GM18520 (cell line): ENCODE measurements at regions not wholly inside any gene's neighbourhood (a gene's known extent, or its start where the extent isn't known, plus 50 kb on each side); places are given as distances from the start of the nearest gene placed in this dataset.

Source experiments
- ATAC-seq: cut with Tn5 transposase; IDR thresholded peaks from one replicate; pipeline ENCODE4 v1.9.1; 2021; ENCODE audit not compliant: unreplicated experiment

DNA sequence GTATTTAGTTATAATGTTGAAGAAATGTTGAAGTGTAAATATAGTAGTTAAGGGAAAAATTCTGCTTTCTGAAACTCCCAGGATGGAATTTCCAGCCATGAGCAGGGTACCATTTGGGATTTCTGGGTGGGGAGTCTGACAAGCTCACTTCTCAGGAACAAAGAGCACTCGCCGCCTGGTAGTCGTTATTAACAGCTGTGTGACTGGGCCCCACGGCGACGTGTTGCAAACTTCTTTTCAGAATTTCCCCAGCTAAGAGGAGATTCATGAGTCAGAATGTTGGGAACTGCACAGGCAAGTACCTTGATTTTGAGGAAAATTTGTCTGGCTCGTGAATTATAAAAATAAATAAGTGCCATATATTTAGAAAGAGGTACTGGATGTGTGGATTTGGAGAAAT lies 103.7 kb downstream of the LACC1 start:
- no peak for ATAC-seq

DNA sequence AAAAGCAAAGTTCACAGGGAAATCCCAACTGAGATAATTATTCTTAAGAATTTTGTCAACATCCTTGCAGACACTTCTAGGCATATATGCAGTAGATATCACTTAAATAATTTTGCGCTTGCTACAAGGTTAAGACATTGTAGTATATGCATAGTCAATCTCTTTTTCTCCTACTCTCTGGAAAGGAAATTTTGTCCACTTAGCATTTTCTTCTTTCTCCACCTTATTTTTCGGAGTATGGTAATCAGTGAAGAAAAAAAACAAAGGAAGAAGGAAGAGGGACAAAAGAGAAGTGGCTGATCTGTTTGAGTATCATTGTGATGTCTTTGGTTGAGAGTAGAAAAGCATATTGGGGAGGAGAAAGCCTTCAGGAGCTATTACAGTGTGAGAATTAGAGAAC lies 104.6 kb downstream of the LACC1 start:
- ATAC-seq, result no peak

DNA sequence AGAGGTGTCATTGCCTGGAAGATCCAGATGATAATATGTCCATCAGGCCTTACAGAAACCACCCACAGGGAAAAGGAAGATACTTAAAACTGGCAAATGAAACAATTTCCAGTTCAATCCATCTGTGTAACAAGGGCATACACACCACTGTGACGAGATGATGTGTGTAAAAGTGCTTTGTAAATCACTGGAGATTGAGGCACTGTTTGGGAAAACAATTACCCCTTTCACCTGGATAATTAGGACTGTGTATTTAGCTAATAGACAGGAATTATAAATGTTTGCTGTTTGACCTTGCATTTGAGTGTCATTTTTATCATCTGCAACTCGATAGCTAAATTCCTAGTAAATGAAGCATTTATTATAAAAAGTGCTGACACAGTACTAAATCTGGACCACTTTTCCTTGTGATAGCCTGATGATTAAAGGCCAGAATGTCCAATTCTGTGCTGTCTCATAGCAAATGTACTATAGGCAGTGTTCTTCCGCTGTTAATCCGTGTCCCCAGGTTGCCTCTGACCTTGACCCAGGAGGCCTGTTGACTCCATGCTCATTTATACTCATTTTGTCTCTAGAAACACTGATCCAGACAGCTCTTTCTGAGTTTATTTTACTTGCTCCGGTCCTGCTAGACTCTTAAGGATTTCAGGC lies 105.8 kb downstream of the LACC1 start:
- no peak for ATAC-seq

DNA sequence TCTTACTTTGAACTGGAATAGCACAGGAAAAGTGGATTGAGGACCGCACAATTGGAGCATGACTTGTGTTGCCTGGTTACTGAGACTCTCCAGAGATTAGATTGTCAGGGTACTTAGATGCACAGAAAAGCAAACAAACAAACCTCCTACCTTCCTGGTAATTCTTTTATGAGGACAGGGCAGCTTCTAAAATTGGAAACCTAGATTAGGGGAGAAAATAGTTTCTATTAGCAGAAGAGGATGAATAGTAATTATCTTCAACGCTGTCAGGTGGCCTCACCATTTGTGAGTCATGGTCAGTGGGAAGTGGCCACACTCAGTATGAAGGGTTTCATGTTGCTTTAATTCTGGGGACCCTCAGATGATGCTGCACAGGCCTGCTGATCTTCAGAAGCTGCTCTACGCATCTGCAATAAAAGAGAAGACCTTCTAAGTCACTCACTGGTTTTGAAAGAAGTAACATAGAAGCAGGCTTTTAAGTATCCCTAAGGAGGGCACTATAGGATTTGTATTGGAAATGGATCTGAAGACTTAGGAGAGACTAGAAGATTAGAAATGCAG lies 106.8 kb downstream of the LACC1 start:
- ATAC-seq, result no peak

DNA sequence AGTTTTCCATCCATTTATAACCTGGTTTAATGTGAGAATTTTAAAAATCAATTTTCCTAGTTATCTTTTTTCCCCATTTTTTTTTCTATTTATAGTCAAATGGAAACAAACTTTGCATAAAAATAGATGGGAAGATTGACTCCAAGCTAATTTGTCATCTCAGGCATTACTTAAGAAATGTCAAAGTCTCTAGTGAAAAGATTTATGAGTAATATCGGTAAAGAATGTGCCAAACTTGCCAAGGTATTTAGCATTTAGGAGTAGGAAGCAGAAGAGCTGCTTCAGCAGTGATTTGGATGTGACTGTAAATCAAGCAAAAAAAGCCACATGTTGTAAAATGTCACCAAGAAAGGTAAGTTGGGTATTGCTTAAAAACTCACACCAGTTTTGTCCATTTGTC lies 108.6 kb downstream of the LACC1 start:
- no peak for ATAC-seq

DNA sequence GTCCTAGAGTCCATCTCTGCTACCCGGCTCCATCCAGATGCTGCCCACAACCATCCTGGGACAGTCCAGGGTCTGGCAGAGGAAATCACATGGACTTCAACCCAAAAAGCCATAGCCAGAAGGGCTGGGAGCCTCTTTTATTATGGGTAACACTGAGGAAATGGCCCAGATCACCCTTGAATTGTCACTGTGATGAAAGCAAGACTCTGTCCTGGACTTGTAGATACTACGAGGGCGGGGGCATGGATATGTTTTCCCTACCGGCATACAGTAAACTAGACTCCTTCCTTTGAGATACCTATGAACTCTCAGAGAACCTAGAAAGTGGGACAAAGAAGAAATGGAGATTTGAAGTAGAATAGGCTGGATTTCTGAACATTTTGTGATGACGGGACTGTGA lies 110.3 kb downstream of the LACC1 start:
- ATAC-seq, result no peak

DNA sequence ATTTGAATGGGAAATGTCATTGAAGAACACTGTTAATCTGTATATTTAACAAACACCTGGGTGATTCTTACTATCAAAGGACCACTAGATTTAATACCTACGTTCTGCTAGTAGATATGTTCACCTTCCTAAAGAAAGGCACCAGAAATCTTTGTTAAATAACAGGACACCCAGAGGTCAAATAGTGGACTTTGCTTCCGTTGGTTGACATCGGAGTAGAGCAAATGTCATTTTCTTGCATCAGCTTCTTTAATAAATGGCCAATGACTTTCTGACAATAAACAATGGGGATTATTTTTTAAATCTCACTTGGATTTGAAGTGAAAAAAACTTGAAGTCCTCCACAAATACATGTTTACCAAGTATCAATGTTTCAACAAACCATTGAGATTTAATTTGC lies 111.1 kb downstream of the LACC1 start:
- ATAC-seq, result no peak

DNA sequence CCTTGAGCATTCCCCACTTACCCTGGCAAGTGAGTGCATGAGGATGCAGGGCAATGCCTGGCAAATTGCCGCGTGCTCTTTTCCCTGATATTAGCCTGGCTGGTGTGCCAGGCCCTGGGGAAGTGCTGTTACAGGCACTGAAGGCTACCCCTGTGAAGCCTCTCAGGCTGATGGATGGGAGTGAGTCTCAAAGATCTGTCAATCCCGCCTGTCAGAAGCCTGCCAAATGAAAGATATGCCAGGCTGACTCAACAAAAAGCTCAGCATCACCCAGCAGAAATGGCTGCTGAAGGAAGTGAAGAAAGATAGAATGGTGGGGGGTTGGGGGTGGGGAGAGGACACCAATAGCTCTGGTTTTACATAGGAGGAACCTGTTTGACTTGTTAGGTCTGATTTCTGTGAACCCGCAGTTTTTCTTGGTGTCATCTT lies 112.1 kb downstream of the LACC1 start:
- no peak for ATAC-seq

DNA sequence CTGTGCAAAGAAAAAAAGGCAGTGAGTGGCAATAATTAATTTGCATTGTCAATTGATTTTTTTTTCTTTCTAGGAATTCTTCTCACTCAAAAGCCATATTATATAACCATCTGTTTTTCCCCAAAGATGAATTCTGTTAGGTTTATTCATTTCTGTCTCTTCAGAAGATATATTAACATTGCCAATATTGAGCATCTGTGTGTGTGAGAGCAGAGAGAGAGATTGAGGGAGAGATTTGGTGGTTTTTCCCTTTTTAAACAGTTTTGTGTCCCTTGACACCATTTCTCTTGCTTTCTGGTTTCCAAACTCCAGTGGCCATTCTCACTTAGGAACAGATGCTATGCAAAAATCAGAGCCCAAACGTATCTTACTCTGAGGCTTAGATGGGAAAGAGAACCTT lies 112.5 kb downstream of the LACC1 start:
- ATAC-seq, result no peak

DNA sequence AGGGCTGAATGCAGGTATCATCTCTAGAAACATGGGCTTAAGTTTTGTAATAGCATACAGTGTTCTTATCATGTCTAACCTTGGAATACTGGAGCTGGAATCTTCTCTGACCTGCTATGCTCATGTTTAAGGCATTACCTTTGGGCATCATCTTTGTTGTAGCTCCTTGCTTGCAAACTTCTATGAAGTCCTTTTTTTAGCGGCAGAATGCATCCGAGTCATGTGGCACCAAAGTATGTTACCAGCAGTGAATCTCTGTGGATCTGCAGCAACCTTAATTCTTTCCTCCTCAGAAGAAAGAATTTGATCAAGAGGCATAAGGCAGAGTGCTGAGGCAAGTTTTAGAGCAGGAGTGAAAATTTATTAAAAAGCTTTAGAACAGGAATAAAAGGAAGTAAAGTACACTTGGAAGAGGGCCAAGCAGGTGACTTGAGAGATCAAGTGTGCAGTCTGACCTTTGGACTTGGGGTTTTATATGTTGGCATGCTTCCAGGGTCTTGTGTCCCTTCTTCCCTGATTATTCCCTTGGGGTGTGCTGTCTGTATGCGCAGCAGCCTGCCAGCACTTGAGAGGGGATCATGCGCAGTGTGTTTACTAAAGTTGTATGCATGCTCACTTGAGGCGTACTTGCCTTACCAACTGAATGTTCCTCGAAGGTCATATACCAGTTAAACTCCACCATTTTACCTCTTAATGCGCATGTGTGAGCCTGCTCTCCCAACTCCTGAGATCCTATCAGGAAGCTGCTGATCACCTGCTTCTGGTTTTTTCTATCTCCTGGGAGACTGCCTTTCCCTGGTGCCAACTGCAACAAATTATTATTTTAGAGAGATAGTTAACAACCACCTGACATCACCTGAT lies 115.5 kb downstream of the LACC1 start:
- ATAC-seq, result no peak

DNA sequence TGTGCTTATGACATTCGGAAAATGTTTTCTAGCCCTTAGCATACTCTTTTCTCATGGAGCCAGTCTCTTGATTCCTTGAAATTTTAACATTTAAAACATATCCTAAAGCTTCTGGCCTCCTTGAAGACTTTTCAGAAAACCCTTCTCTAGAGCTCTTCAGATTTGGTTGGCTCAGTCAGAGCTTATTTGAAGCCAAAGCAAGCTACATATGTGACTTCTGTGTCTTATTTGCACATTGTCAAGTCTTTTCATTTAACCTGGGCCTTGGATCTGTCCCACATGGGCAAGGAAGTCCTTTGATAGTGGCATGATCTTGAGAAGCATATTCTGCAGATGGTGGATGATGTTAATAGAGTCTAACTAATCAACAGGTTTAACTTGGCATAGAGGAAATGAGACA lies 116.5 kb downstream of the LACC1 start:
- no peak for ATAC-seq

DNA sequence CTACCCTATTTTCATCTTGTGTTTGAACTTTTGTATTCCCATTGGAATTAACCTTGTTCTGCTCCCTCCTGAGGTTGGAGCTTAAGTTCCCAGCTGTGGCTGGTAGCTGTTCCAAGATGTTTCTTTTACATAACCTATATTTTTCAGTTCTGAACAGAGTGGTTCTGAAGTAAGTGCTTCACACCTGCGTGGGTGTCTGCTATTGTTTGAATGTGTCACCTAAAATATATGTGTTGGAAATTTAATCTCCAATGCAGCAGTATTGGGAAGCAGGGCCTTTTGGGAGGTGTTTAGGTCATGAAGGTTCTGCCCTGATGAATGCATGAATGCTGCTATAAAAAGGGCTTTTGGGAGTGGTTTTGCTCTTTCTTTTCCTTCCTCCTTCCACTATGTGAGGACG lies 123.8 kb downstream of the LACC1 start:
- no peak for ATAC-seq

DNA sequence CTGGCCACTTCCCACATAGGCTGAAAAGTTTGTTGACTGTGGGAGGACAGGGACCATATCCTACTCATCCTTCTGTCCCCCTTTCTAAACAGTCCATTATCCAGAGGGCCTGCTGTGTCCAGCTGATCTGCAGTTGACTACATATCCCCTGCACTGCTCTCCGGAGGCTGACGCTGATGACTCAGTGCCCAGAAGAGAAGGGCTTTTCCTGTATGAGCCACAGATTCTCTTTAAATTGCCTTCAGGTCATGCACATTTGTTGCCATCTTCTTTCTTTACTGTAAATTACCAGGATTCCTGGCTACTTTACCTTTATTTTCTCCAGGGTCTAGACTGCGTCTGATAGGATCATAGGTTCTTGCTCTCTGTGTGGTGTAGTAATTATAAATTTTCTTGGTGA lies 125.2 kb downstream of the LACC1 start:
- no peak for ATAC-seq

DNA sequence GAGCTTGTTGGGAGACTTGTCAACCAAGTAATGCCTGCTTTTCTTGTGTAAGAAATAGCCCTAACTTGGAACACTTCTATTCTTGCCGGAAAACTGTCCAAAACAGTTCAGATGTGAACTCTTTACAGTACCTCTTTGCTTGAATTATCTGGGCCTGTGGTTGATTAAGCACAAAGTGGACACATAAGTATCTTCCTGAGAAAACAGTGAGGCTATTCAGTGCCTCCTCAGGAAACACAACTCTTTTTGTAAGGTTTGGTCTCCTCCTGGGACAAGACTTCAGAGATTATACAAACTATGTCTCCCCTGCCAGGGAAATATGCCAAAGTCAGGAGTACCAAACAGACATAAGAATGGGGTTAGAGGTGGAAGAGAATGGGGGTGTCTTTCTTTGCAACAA lies 127.7 kb downstream of the LACC1 start:
- no peak for ATAC-seq

DNA sequence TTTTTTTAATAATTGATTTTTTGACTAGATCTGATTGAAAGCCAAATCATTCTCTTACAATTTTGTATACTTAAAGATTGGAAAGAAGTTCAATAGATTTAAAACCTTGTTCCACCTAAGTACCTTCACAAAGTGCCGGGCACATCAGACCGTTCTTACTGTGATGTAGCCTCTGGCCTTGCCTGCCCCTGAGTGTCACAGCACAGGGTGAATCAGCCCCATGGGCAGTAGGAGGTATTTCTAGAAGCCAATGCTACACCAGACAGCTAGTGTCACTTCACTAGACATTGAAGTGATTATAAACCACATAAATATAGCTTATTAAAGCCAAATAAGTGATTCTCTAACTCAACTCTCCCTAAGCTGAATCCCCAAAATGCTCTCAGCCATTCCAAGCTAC lies 131.3 kb downstream of the LACC1 start:
- no peak for ATAC-seq

DNA sequence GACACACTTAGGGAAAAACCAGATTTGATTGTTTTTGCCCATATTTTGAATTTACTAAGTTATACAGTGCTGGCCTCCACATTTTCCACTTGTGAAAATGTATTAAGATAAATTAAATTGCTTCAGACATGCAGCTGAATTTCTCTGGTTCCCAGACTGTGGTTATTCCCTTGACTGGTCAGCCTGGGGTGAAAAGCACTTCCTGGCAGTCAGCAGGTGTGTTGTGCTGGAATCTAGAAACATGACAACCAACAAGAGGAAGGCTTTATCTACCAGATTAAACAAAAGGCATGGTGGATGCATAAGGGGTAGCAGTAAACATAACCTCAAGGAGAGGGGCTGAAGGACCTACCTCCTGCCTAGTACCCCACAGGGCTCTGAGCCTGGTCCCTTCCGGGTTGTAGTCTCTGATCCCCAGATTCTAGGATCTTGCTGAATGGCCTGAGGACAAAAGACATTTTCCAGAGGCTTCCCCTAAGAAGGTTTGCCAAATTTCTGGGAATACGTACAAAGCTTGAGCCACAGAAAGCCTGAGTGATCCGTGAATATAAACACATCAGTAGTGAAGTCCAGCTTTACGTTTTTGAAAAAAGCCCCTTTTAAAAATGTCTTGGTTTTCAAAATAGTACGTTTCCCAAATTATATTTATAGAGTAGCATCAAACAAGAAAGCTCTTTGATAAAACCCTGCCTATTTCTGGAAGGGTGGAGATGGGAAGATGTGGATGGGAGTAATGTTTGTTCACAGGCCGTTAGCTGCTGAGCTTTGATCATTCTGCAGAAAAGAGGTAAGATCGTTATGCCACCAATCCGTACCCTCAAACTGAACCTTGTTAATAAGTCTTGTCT lies 133.4 kb downstream of the LACC1 start:
- ATAC-seq, result no peak

DNA sequence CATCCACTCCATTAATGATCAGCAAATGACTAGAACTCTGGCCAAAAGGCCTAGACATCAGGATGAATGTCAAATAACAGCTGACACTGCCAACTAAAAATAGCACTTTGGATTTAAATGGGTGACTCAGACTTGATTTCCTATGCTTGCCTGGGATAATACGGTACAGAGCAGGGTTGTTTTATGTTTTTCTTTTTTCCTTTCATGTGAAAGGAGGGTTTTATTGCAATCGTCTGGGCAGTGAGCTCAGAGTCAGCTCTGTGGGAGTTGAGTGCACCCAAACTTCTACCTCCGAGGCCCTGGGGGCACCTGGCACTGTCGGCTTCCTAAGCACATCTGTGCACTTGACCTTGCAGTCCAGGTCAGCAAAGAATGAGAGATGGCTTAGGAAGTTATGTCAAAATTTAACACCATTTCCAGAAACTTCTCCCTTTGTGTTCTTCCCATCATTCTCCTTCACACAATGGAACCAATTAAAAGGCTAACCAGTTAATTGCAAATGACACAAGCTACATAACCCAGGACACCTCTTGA lies 134.1 kb downstream of the LACC1 start:
- no peak for ATAC-seq

DNA sequence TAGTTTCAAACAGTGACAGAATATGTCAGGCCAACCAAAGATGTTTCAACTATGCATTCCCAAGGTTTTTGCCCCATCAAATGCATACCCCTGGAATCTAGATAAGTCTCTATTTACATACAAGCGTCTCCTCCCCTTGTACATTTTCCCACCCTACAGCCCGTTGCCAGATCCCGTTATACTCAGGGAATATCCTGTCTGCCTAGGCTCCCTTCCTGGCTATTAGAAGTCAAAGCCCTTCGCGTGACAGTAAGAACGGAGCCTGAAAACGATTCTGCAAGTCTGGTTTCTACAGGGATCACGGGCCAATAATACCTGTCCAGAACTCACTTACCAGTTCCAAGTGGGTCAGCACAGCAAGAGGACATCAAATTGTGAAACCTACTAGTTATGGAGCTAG lies 134.8 kb downstream of the LACC1 start:
- ATAC-seq, result no peak

DNA sequence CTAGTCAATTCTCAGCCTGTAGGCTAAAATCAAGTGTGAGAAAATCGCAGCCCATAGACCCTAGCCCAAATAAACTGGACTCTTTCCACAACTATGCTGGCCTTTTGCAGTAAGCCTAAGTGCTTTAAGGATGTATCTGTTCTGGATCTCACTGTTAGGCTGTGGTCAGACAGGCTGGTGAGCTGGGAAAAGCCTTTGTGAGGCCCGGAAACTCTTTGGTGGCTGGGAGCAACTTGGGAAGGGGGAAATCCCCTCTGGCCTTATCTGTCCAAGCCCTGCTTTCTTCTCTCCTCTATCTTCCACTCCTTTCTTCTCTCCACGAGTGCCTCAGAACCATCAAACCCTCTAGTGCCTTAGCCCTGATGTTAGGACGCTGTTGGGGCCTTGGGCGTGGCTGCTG lies 135.4 kb downstream of the LACC1 start:
- no peak for ATAC-seq

DNA sequence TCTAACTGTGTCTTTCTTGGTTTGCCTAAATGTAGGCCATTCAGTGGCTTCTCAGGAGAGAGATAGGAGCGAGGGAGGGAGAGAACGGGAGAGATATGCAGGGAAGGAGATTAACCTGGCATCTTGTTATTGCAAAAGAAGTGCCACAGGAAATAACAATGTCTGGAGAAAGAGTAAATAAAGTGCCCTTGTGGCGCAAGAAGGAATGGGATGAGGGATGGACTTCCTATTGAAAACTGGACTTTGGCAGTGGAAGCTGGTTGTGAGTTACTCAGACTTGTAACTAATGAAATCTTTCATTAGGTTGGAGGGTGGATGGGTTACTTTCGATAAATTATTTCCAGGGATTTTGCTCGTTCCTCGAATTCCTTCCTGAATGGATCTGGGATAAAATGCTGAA lies 136.1 kb downstream of the LACC1 start:
- ATAC-seq, result no peak

DNA sequence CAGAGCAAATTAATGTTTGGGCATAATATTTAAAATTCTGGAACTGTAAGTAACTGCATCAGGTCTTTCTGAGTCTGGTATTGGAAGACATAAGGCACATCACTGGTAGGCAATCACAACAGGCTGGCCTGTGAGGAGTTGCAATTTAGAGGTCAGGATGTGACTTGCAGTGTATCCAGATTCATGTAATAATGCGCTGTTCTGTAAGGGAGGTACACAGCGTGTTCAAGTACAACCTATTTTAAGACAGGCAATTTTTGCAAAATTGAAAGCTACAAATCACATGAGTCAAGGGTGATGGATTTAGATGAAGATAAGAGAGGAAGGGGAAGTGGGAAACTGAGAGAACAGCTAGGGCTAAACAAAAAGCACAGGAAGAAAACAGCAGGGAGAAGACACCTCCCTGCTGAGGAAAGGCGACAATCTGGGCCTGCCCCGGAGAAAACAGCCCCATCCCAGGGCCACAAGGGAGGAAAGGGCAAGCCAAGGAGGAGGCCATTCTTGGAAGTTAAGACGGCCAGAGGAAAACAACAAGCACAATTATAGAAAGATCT lies 138.1 kb downstream of the LACC1 start:
- no peak for ATAC-seq
